GM23338 (cell line): ENCODE measurements at regions not wholly inside any gene's neighbourhood (a gene's known extent, or its start where the extent isn't known, plus 50 kb on each side); places are given as distances from the start of the nearest gene placed in this dataset.

ENCODE experiments used
- ATAC-seq: fragments of 200-7000 bp; cut with Tn5 transposase; 3 replicates; pipeline ENCODE4 v1.9.1; 2020
- DNase-seq: peaks from one replicate; pipeline ENCODE4 v3.0.0-alpha.2; 2015; ENCODE audit warnings: low spot score
- H2AFZ ChIP-seq: fragments of 200-600 bp; sonication (generic); 2 replicates; pipeline ENCODE4 v1.8.0; 2016; ENCODE audit warnings: antibody characterized with exemption, mild to moderate bottlenecking, moderate library complexity
- H3F3A ChIP-seq: fragments of 200-600 bp; sonication (generic); replicated peaks from 2 replicates; pipeline ENCODE4 v1.8.0; 2017; ENCODE audit warnings: antibody characterized with exemption, mixed run types, low read depth
- H3K27ac ChIP-seq: fragments of 200-600 bp; sonication (generic); 2 replicates; pipeline ENCODE4 v1.6.1; 2016; ENCODE audit warnings: low read depth
- H3K27me3 ChIP-seq: fragments of 200-600 bp; sonication (generic); 2 replicates; pipeline ENCODE4 v1.8.0; 2016; ENCODE audit warnings: mild to moderate bottlenecking, mixed run types, moderate library complexity; ENCODE audit not compliant: insufficient read depth
- H3K36me3 ChIP-seq: fragments of 200-600 bp; sonication (generic); 2 replicates; pipeline ENCODE4 v1.8.0; 2016; ENCODE audit warnings: mild to moderate bottlenecking; ENCODE audit not compliant: insufficient read depth
- H3K4me1 ChIP-seq: fragments of 200-600 bp; sonication (generic); 2 replicates; pipeline ENCODE4 v1.8.0; 2016; ENCODE audit warnings: mild to moderate bottlenecking, moderate library complexity; ENCODE audit not compliant: insufficient read depth
- H3K4me2 ChIP-seq: fragments of 200-600 bp; sonication (generic); 2 replicates; pipeline ENCODE4 v1.7.1; 2017; ENCODE audit warnings: mixed run types
- H3K4me3 ChIP-seq: fragments of 200-600 bp; sonication (generic); 2 replicates; pipeline ENCODE4 v1.6.1; 2016; ENCODE audit warnings: mixed run types
- H3K79me2 ChIP-seq: fragments of 200-600 bp; sonication (generic); replicated peaks from 2 replicates; pipeline ENCODE4 v1.8.0; 2017; ENCODE audit warnings: mild to moderate bottlenecking; ENCODE audit not compliant: insufficient read depth
- H3K9me2 ChIP-seq: fragments of 200-600 bp; sonication (generic); 2 replicates; pipeline ENCODE4 v1.8.0; 2017; ENCODE audit not compliant: insufficient read depth
- H4K20me1 ChIP-seq: fragments of 200-600 bp; sonication (generic); replicated peaks from 2 replicates; pipeline ENCODE4 v1.8.0; 2017; ENCODE audit warnings: mild to moderate bottlenecking; ENCODE audit not compliant: insufficient read depth
- H3K27ac Mint-ChIP-seq: 2 replicates; pipeline ENCODE4 v1.8.0; 2020; ENCODE audit warnings: inconsistent platforms, mild to moderate bottlenecking, moderate library complexity, mixed read lengths
- H3K27me3 Mint-ChIP-seq: 3 replicates; pipeline ENCODE4 v1.8.0; 2022; ENCODE audit warnings: low read depth, mild to moderate bottlenecking, moderate library complexity, mixed read lengths, inconsistent platforms; ENCODE audit not compliant: insufficient read depth, poor library complexity
- H3K36me3 Mint-ChIP-seq: 3 replicates; pipeline ENCODE4 v1.8.0; 2021; ENCODE audit warnings: low read depth, mild to moderate bottlenecking, inconsistent platforms, moderate library complexity, mixed read lengths
- H3K4me1 Mint-ChIP-seq: 3 replicates; pipeline ENCODE4 v1.8.0; 2020; ENCODE audit warnings: mild to moderate bottlenecking, inconsistent platforms, mixed read lengths
- H3K4me3 Mint-ChIP-seq: 3 replicates; pipeline ENCODE4 v1.8.0; 2021; ENCODE audit warnings: moderate library complexity, mild to moderate bottlenecking, inconsistent platforms, mixed read lengths
- H3K9me3 Mint-ChIP-seq: 3 replicates; pipeline ENCODE4 v1.8.0; 2020; ENCODE audit warnings: moderate library complexity, mild to moderate bottlenecking, inconsistent platforms, mixed read lengths
- CTCF ChIP-seq, 2 experiments: fragments of 200-600 bp in 1 of 2; sonication (generic) in 1 of 2; conservative IDR thresholded peaks; 2 replicates each; pipeline versions ENCODE4 v1.5.1 to v1.6.1; 2016 to 2017; ENCODE audit warnings: antibody characterized with exemption in 2 of 2, low read depth in 2 of 2, mild to moderate bottlenecking in 2 of 2, moderate library complexity in 1 of 2
- EZH2 ChIP-seq: fragments of 200-600 bp; sonication (generic); IDR thresholded peaks from one replicate; pipeline ENCODE4 v1.8.0; 2017; ENCODE audit warnings: antibody characterized with exemption, mild to moderate bottlenecking, low read depth; ENCODE audit not compliant: unreplicated experiment
- JUNB ChIP-seq: IDR thresholded peaks from one replicate; pipeline ENCODE4 v1.6.1; 2016; ENCODE audit warnings: antibody characterized with exemption; ENCODE audit not compliant: unreplicated experiment
- NANOG ChIP-seq: IDR thresholded peaks from 2 replicates; pipeline ENCODE4 v1.6.1; 2016; ENCODE audit warnings: antibody characterized with exemption, borderline replicate concordance
- POLR2AphosphoS5 ChIP-seq: IDR thresholded peaks from 2 replicates; pipeline ENCODE4 v1.6.1; 2016; ENCODE audit warnings: antibody characterized with exemption, low read depth
- REST ChIP-seq: IDR thresholded peaks from one replicate; pipeline ENCODE4 v1.6.1; 2018; ENCODE audit warnings: antibody characterized with exemption; ENCODE audit not compliant: unreplicated experiment
- ZNF462 ChIP-seq: fragments of 250-450 bp; sonication (Bioruptor Pico); IDR thresholded peaks from 2 replicates; pipeline ENCODE4 v1.5.0; 2020; ENCODE audit warnings: mild to moderate bottlenecking, moderate library complexity

- H4K20me1 ChIP-seq, result no peaks in the 10 kb centered on the region
- no peaks in the 10 kb centered on the region for H3K9me2 ChIP-seq
- Mint-ChIP-seq H3K27ac (no peak overlapping the region), H3K4me1 (no peaks in the 10 kb centered on the region), H3K4me3 (no peak overlapping the region), H3K36me3 (no peaks in the 10 kb centered on the region), H3K9me3 (no peaks in the 10 kb centered on the region), H3K27me3 (peaks cover 2% of the 10 kb centered on the region)
- no peak for DNase-seq
- TF ChIP-seq CTCF (conservative IDR thresholded peaks at IDR 0.05; ENCODE audit: low read depth in 2 of 2) (no peak), REST (no peak), JUNB (no peak)
- no peaks in the 10 kb centered on the region for H3F3A ChIP-seq
- H3K4me3 ChIP-seq, result no peak overlapping the region
- no peak overlapping the region for H3K27ac ChIP-seq
- H2AFZ ChIP-seq, result no peak overlapping the region
- ATAC-seq, result no peak
- no peaks in the 10 kb centered on the region for H3K79me2 ChIP-seq
- no peaks in the 10 kb centered on the region for H3K4me1 ChIP-seq
- H3K36me3 ChIP-seq, result no peaks in the 10 kb centered on the region
- no peak overlapping the region for H3K4me2 ChIP-seq
- H3K27me3 ChIP-seq, result no peaks in the 10 kb centered on the region
Measured at GRCh38 chr9:28197653-28198052, 624.4 kb upstream of the C9orf72 start.

GRCh38 chr9:28203036-28203435 is 629.8 kb upstream of the C9orf72 start:
- Histone ChIP-seq H3K4me2 (no peak overlapping the region), H2AFZ (no peak overlapping the region), H3K27me3 (no peaks in the 10 kb centered on the region), H3K9me2 (no peaks in the 10 kb centered on the region), H4K20me1 (no peaks in the 10 kb centered on the region), H3F3A (no peaks in the 10 kb centered on the region), H3K27ac (no peak overlapping the region), H3K79me2 (no peaks in the 10 kb centered on the region), H3K36me3 (no peaks in the 10 kb centered on the region), H3K4me3 (no peak overlapping the region), H3K4me1 (no peaks in the 10 kb centered on the region)
- no peak for DNase-seq
- Mint-ChIP-seq H3K4me3 (no peak overlapping the region), H3K36me3 (no peaks in the 10 kb centered on the region), H3K9me3 (no peaks in the 10 kb centered on the region), H3K27ac (no peak overlapping the region), H3K4me1 (no peaks in the 10 kb centered on the region), H3K27me3 (peaks cover 2% of the 10 kb centered on the region)
- no peak for ATAC-seq
- no peak for TF ChIP-seq EZH2
- TF ChIP-seq NANOG, result no peak
- no peak for TF ChIP-seq CTCF (conservative IDR thresholded peaks at IDR 0.05; ENCODE audit: low read depth in 2 of 2)
- TF ChIP-seq JUNB, result no peak
- no peak for TF ChIP-seq POLR2AphosphoS5
- TF ChIP-seq ZNF462, result no peak
